ENCODE measurements at regions not wholly inside any gene's neighbourhood (a gene's known extent, or its start where the extent isn't known, plus 50 kb on each side); places are given as distances from the start of the nearest gene placed in this dataset.

- Histone ChIP-seq H3K4me1 (no peaks in the 10 kb centered on the region), H3K4me3 (ENCODE audit: low read depth, low read length) (no peak overlapping the region), H3K27me3 (no peaks in the 10 kb centered on the region), H3K36me3 (no peaks in the 10 kb centered on the region), H3K9me3 (no peaks in the 10 kb centered on the region)
- no peak for TF ChIP-seq CTCF (IDR thresholded peaks at IDR 0.05; ENCODE audit: low read depth, low read length)
- no peak for DNase-seq
Measured at GRCh38 chr2:126372406-126372805, 283.6 kb upstream of the GYPC start.

GRCh38 chr2:126378176-126378575 is 277.8 kb upstream of the GYPC start:
- Histone ChIP-seq H3K9me3 (no peaks in the 10 kb centered on the region), H3K4me1 (no peaks in the 10 kb centered on the region), H3K4me3 (ENCODE audit: low read depth, low read length) (no peak overlapping the region), H3K36me3 (no peaks in the 10 kb centered on the region), H3K27me3 (no peaks in the 10 kb centered on the region)
- no peak for TF ChIP-seq CTCF (IDR thresholded peaks at IDR 0.05; ENCODE audit: low read depth, low read length)
- no peak for DNase-seq

DNA sequence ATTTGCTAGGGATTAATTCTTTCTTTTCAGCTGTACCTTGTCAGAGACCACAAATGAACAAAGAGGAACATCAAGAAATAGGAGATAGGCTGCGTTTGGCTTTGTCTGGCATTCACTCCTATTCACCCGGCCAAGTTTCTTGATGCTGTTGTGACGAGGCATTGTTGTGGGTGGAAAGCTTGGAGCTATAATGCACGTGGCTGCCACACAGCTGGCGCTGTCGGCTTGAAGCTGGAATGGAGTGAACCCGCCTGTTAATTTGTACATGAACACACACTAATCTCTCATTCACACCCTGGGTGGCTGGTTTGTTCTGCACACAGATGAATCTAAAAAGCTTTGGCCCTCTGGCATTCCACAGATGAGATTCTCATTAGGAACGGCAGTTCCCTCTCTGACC is 274.9 kb upstream of the GYPC start:
- no peak for TF ChIP-seq CTCF (IDR thresholded peaks at IDR 0.05; ENCODE audit: low read depth, low read length)
- Histone ChIP-seq H3K36me3 (no peaks in the 10 kb centered on the region), H3K9me3 (no peaks in the 10 kb centered on the region), H3K4me3 (ENCODE audit: low read depth, low read length) (no peak overlapping the region), H3K4me1 (no peaks in the 10 kb centered on the region), H3K27me3 (no peaks in the 10 kb centered on the region)
- DNase-seq: no peak

GRCh38 chr2:126382998-126383397 is 273.0 kb upstream of the GYPC start:
- no peak overlapping the region for H3K4me3 ChIP-seq (ENCODE audit: low read depth, low read length)
- H3K27me3 ChIP-seq: no peaks in the 10 kb centered on the region
- TF ChIP-seq CTCF (IDR thresholded peaks at IDR 0.05; ENCODE audit: low read depth, low read length): no peak
- H3K36me3 ChIP-seq: no peaks in the 10 kb centered on the region
- H3K9me3 ChIP-seq: no peaks in the 10 kb centered on the region
- DNase-seq: no peak
- no peaks in the 10 kb centered on the region for H3K4me1 ChIP-seq

DNA sequence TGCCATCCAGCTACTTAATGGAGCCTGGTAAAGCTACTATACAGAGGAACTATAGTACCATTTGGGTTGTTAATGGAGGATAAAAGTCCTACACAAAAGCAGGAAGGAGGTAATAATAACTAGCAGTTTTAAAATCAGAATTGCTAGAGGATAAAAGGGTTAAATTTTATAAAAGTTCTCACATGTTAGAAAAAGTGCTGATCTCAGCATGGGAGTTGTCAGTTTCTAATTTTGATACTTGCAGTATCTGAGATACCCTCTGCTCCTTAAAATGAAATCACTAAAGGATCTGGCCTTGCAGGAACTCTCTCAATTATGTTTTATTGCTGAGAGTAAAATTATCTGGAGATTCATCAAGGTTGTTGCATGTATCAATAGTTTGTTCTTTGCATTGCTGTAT is 272.2 kb upstream of the GYPC start:
- Histone ChIP-seq H3K4me3 (ENCODE audit: low read depth, low read length) (no peak overlapping the region), H3K9me3 (no peaks in the 10 kb centered on the region), H3K4me1 (no peaks in the 10 kb centered on the region), H3K27me3 (no peaks in the 10 kb centered on the region), H3K36me3 (no peaks in the 10 kb centered on the region)
- TF ChIP-seq CTCF (IDR thresholded peaks at IDR 0.05; ENCODE audit: low read depth, low read length): no peak
- no peak for DNase-seq

DNA sequence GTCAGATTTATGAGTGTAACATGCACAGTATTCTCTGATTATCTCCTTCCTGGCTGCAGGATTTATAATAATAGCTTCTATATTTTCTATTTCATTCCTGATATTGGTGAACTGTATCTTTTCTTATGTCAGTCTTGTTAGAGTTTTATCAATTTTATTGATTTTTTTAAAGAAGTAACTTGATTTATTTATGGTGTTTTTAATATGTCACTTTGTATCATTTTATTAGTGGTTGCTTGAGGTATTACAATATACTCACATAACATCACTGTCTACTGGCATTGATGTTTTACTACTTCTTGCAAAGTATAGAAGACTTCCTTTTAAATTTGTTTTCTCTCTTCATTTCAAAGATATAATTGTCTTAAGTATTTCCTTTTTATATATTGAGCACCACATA is 270.5 kb upstream of the GYPC start:
- Histone ChIP-seq H3K36me3 (no peaks in the 10 kb centered on the region), H3K27me3 (no peaks in the 10 kb centered on the region), H3K9me3 (no peaks in the 10 kb centered on the region), H3K4me1 (no peaks in the 10 kb centered on the region), H3K4me3 (ENCODE audit: low read depth, low read length) (no peak overlapping the region)
- TF ChIP-seq CTCF (IDR thresholded peaks at IDR 0.05; ENCODE audit: low read depth, low read length): no peak
- DNase-seq: no peak
